Caco-2 (cell line): ENCODE measurements at regions not wholly inside any gene's neighbourhood (a gene's known extent, or its start where the extent isn't known, plus 50 kb on each side); places are given as distances from the start of the nearest gene placed in this dataset.

Experiments used
- BruUV-seq: library from RNA; stranded (reverse); fragments of 400-500 nt; replicated peaks from 2 replicates; lab custom pipeline; 2021; lab: Mats Ljungman, UMichigan
- CTCF ChIA-PET: fragments of 300-600 bp; sonication (Branson Sonifier 250); formaldehyde crosslinking; loops from one replicate; lab custom pipeline; 2022; ENCODE audit warnings: antibody characterized with exemption; lab: Charles Lee
- POLR2A ChIA-PET: fragments of 300-600 bp; sonication (Branson Sonifier 250); formaldehyde crosslinking; loops from one replicate; lab custom pipeline; 2022; ENCODE audit warnings: antibody characterized with exemption; lab: Charles Lee
- DNase-seq, 2 experiments: peaks; one replicate each; pipeline versions ENCODE4 v3.0.0 to v3.0.0-alpha.2; 2020 to 2022
- H3K27me3 ChIP-seq: replicated peaks from 2 replicates; pipeline ENCODE4 v1.6.0; 2011; ENCODE audit warnings: low read length; ENCODE audit not compliant: control insufficient read depth, insufficient read depth
- H3K36me3 ChIP-seq: 2 replicates; pipeline ENCODE4 v1.5.1; 2011; ENCODE audit warnings: low read length; ENCODE audit not compliant: control insufficient read depth, insufficient read depth
- H3K4me1 ChIP-seq: fragments of 250-450 bp; sonication (Bioruptor Pico); 2 replicates; pipeline ENCODE4 v1.5.1; 2020; ENCODE audit warnings: mild to moderate bottlenecking
- H3K4me3 ChIP-seq: 2 replicates; pipeline ENCODE4 v1.5.1; 2011; ENCODE audit warnings: low read depth, mild to moderate bottlenecking, control low read depth, low read length
- H3K9me3 ChIP-seq: fragments of 250-450 bp; sonication (Bioruptor Pico); 2 replicates; pipeline ENCODE4 v1.5.1; 2020; ENCODE audit warnings: mild to moderate bottlenecking, moderate library complexity
- H3K27ac Mint-ChIP-seq: one replicate; pipeline ENCODE4 v1.8.0; 2022; ENCODE audit warnings: mixed read lengths; ENCODE audit not compliant: unreplicated experiment
- H3K27me3 Mint-ChIP-seq: one replicate; pipeline ENCODE4 v1.8.0; 2022; ENCODE audit warnings: mixed read lengths; ENCODE audit not compliant: insufficient read depth, unreplicated experiment
- H3K36me3 Mint-ChIP-seq: one replicate; pipeline ENCODE4 v1.8.0; 2022; ENCODE audit warnings: mild to moderate bottlenecking, mixed read lengths; ENCODE audit not compliant: insufficient read depth, unreplicated experiment
- H3K4me1 Mint-ChIP-seq: one replicate; pipeline ENCODE4 v1.8.0; 2022; ENCODE audit warnings: low read depth, mixed read lengths; ENCODE audit not compliant: unreplicated experiment
- H3K4me3 Mint-ChIP-seq: one replicate; pipeline ENCODE4 v1.8.0; 2022; ENCODE audit warnings: mild to moderate bottlenecking, moderate library complexity, mixed read lengths; ENCODE audit not compliant: unreplicated experiment
- H3K9me3 Mint-ChIP-seq: one replicate; pipeline ENCODE4 v1.8.0; 2022; ENCODE audit warnings: mixed read lengths; ENCODE audit not compliant: unreplicated experiment
- CTCF ChIP-seq, 2 experiments: fragments of 200-600 bp in 1 of 2; IDR thresholded peaks; 1 replicate in 1 of 2; 2 replicates in 1 of 2; pipeline versions ENCODE4 v1.5.1 to v1.8.0; 2011 to 2022; ENCODE audit warnings: antibody characterized with exemption in 1 of 2, control low read depth in 1 of 2, inconsistent platforms in 1 of 2, low read depth in 1 of 2, low read length in 1 of 2, mild to moderate bottlenecking in 1 of 2, moderate library complexity in 1 of 2; ENCODE audit not compliant: insufficient read depth in 1 of 2, severe bottlenecking in 1 of 2, unreplicated experiment in 1 of 2
- intact Hi-C: fragments of 100-400 bp; cut with micrococcal nuclease; formaldehyde crosslinking; loops from one replicate; pipeline ENCODE4 v1.10.0; 2022; ENCODE audit not compliant: unreplicated experiment

GRCh38 chr1:63049135-63049534 lies 265.2 kb downstream of the ATG4C start:
- Mint-ChIP-seq H3K9me3 (no peaks in the 10 kb centered on the region), H3K36me3 (no peaks in the 10 kb centered on the region), H3K27me3 (peaks cover 11% of the 10 kb centered on the region), H3K27ac (no peak overlapping the region), H3K4me1 (no peaks in the 10 kb centered on the region), H3K4me3 (no peak overlapping the region)
- Histone ChIP-seq H3K27me3 (no peaks in the 10 kb centered on the region), H3K4me3 (no peak overlapping the region), H3K9me3 (no peaks in the 10 kb centered on the region), H3K4me1 (no peaks in the 10 kb centered on the region), H3K36me3 (no peaks in the 10 kb centered on the region)
- no peak for DNase-seq
- ChIA-PET POLR2A (no interaction called here), CTCF (no interaction called here)
- no peak for TF ChIP-seq CTCF (IDR thresholded peaks at IDR 0.05; ENCODE audit: insufficient read depth in 1 of 2, low read depth in 1 of 2, low read length in 1 of 2, severe bottlenecking in 1 of 2, unreplicated experiment in 1 of 2)
- intact Hi-C loops = no loop called here
- no TSS peak for BruUV-seq

GRCh38 chr1:63051356-63051755 lies 267.4 kb downstream of the ATG4C start:
- Mint-ChIP-seq H3K4me1 (no peaks in the 10 kb centered on the region), H3K27me3 (peaks cover 18% of the 10 kb centered on the region), H3K27ac (no peak overlapping the region), H3K36me3 (no peaks in the 10 kb centered on the region), H3K9me3 (no peaks in the 10 kb centered on the region), H3K4me3 (no peak overlapping the region)
- intact Hi-C loops = no loop called here
- H3K36me3 ChIP-seq = no peaks in the 10 kb centered on the region
- BruUV-seq = no TSS peak
- no peaks in the 10 kb centered on the region for H3K27me3 ChIP-seq
- CTCF ChIA-PET = no interaction called here
- POLR2A ChIA-PET = no interaction called here
- no peak for DNase-seq
- no peak for TF ChIP-seq CTCF (IDR thresholded peaks at IDR 0.05; ENCODE audit: insufficient read depth in 1 of 2, low read depth in 1 of 2, low read length in 1 of 2, severe bottlenecking in 1 of 2, unreplicated experiment in 1 of 2)
- H3K4me1 ChIP-seq = no peaks in the 10 kb centered on the region
- H3K9me3 ChIP-seq = no peaks in the 10 kb centered on the region
- no peak overlapping the region for H3K4me3 ChIP-seq

GRCh38 chr1:63051886-63052285 lies 268.0 kb downstream of the ATG4C start:
- intact Hi-C loops = no loop called here
- Mint-ChIP-seq H3K4me3 (no peak overlapping the region), H3K27me3 (peaks cover 18% of the 10 kb centered on the region), H3K36me3 (no peaks in the 10 kb centered on the region), H3K4me1 (no peaks in the 10 kb centered on the region), H3K9me3 (no peaks in the 10 kb centered on the region), H3K27ac (no peak overlapping the region)
- BruUV-seq = no TSS peak
- H3K4me1 ChIP-seq = no peaks in the 10 kb centered on the region
- no peak for TF ChIP-seq CTCF (IDR thresholded peaks at IDR 0.05; ENCODE audit: insufficient read depth in 1 of 2, low read depth in 1 of 2, low read length in 1 of 2, severe bottlenecking in 1 of 2, unreplicated experiment in 1 of 2)
- no peak overlapping the region for H3K4me3 ChIP-seq
- H3K9me3 ChIP-seq = no peaks in the 10 kb centered on the region
- CTCF ChIA-PET = no interaction called here
- no peak for DNase-seq
- H3K27me3 ChIP-seq = no peaks in the 10 kb centered on the region
- no peaks in the 10 kb centered on the region for H3K36me3 ChIP-seq
- POLR2A ChIA-PET = no interaction called here
